Natural killer cell treated with Interleukin-12 subunit alpha and Interleukin-12 subunit beta and Interleukin-15 and Interleukin-18, amount 100 ng/mL, for 72 hours (primary cell): ENCODE measurements at regions not wholly inside any gene's neighbourhood (a gene's known extent, or its start where the extent isn't known, plus 50 kb on each side); places are given as distances from the start of the nearest gene placed in this dataset.
"Not testable (repeated sequence)": the region's sequence is repeated elsewhere in the genome, so short reads cannot be mapped to it uniquely, and the experiment has no call there.

ENCODE experiments used
- ATAC-seq, 2 donors: fragments of 150-1000 bp; cut with Tn5 transposase in 1 of 2; sonication (Bioruptor Pico), chemical (Tn5 transposase) in 1 of 2; 2 replicates each; pipeline ENCODE4 v1.10.0; 2021
- DNase-seq: peaks from one replicate; pipeline ENCODE4 v3.0.0; 2022; ENCODE audit warnings: low spot score
- H3K27ac Mint-ChIP-seq, 2 donors: 1 replicate in 1 of 2; 2 replicates in 1 of 2; pipeline ENCODE4 v1.8.0; 2022; ENCODE audit warnings: mixed read lengths in 2 of 2, mild to moderate bottlenecking in 1 of 2, moderate library complexity in 1 of 2
- H3K27me3 Mint-ChIP-seq, 2 donors: 1 replicate in 1 of 2; 2 replicates in 1 of 2; pipeline ENCODE4 v1.8.0; 2022; ENCODE audit warnings: mixed read lengths in 2 of 2
- H3K36me3 Mint-ChIP-seq: one replicate; pipeline ENCODE4 v1.8.0; 2022; ENCODE audit warnings: mixed read lengths
- H3K4me1 Mint-ChIP-seq, 2 donors: 1 replicate in 1 of 2; 2 replicates in 1 of 2; pipeline ENCODE4 v1.8.0; 2022; ENCODE audit warnings: low read depth in 2 of 2, mixed read lengths in 2 of 2, mild to moderate bottlenecking in 1 of 2
- H3K4me3 Mint-ChIP-seq: one replicate; pipeline ENCODE4 v1.8.0; 2022; ENCODE audit warnings: mixed read lengths
- H3K9me3 Mint-ChIP-seq: 2 replicates; pipeline ENCODE4 v1.8.0; 2022; ENCODE audit warnings: mixed read lengths

DNA sequence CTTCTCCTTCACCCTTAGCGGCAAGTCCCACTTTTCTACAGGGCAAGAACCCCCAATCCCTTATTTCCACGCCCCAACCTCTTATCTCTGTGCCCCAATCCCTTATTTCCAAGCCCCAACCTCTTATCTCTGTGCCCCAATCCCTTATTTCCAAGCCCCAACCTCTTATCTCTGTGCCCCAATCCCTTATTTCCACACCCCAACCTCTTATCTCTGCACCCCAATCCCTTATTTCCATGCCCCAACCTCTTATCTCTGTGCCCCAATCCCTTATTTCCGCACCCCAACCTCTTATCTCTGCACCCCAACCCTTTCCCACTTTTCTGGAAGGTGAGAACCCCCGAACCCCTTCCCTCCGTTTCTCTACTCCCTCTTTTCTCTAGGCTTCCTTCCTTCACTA, 116.1 kb upstream of the GJE1 start:
- H3K36me3 Mint-ChIP-seq, ATAC-seq, H3K27ac Mint-ChIP-seq, DNase-seq, H3K4me3 Mint-ChIP-seq, H3K9me3 Mint-ChIP-seq, H3K27me3 Mint-ChIP-seq: not testable (repeated sequence)
- H3K4me1 Mint-ChIP-seq = peaks cover 5 to 15% of the 10 kb centered on the region in 2 donors

DNA sequence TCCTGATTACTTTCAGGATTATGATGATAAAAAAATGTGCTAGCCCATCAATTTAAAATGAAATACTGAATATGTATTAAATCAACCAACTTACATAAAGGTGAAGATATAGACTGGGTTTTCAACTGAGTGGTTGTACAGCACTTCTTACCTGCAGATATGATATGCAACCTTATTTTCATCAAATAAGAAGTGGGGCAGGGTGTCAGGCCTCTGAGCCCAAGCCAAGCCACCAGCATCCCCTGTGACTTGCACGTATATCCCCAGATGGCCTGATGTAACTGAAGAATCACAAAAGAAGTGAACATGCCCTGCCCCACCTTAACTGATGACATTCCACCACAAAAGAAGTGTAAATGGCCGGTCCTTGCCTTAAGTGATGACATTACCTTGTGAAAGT, 117.3 kb upstream of the GJE1 start:
- not testable (repeated sequence) for H3K36me3 Mint-ChIP-seq, H3K27me3 Mint-ChIP-seq, DNase-seq, ATAC-seq, H3K4me3 Mint-ChIP-seq, H3K27ac Mint-ChIP-seq, H3K9me3 Mint-ChIP-seq
- peaks cover 5 to 15% of the 10 kb centered on the region in 2 donors for H3K4me1 Mint-ChIP-seq

DNA sequence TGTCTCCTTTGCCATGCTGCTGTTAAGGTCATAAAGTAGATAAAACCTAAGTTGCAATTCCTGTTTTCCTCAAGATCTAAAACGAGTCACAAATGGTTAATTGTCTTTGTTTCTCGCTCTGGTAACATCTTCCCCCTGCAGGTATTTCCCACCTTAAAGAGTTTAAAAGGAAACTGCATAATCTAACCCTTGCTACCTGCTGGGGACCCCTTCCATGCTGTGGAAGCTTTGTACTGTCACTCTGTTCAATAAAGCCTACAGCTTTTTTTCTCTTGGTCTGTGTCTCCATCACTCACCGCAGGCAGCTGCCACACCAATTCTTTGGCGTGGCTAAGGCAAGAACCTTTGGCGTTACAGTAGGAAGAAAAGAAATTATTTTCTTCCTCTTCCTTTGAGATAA, 117.7 kb upstream of the GJE1 start:
- H3K4me3 Mint-ChIP-seq = no peak overlapping the region
- H3K9me3 Mint-ChIP-seq = peaks cover 8% of the 10 kb centered on the region
- H3K27me3 Mint-ChIP-seq = no peaks in the 10 kb centered on the region
- DNase-seq (no peak), ATAC-seq (no peak)
- H3K36me3 Mint-ChIP-seq = no peaks in the 10 kb centered on the region
- peaks cover 5 to 15% of the 10 kb centered on the region in 2 donors for H3K4me1 Mint-ChIP-seq
- H3K27ac Mint-ChIP-seq = no peak overlapping the region

DNA sequence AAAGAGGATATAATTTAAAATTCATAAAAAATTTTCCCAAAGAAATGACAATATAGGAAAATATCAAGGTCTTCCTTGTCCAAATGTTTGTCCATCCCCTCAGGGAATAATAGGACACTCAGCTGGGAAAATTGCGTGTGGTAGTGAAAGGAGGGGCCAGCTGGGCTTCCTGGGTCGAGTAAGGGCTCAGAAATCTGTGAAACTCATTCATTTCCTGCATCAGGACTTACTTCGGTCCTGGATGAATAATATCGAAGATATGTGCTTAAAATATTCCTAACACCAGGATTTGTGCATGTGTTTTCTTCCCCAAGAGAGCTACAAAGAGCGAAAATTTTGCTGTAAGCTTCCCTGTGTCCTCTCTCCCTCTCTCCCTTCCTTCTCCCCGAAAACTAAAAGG, 118.2 kb upstream of the GJE1 start:
- H3K9me3 Mint-ChIP-seq = peaks cover 3% of the 10 kb centered on the region
- no peak overlapping the region for H3K27ac Mint-ChIP-seq
- ATAC-seq (no peak), DNase-seq (no peak)
- H3K4me3 Mint-ChIP-seq = no peak overlapping the region
- H3K4me1 Mint-ChIP-seq = peaks cover 5 to 15% of the 10 kb centered on the region in 2 donors
- H3K36me3 Mint-ChIP-seq = no peaks in the 10 kb centered on the region
- no peaks in the 10 kb centered on the region for H3K27me3 Mint-ChIP-seq

DNA sequence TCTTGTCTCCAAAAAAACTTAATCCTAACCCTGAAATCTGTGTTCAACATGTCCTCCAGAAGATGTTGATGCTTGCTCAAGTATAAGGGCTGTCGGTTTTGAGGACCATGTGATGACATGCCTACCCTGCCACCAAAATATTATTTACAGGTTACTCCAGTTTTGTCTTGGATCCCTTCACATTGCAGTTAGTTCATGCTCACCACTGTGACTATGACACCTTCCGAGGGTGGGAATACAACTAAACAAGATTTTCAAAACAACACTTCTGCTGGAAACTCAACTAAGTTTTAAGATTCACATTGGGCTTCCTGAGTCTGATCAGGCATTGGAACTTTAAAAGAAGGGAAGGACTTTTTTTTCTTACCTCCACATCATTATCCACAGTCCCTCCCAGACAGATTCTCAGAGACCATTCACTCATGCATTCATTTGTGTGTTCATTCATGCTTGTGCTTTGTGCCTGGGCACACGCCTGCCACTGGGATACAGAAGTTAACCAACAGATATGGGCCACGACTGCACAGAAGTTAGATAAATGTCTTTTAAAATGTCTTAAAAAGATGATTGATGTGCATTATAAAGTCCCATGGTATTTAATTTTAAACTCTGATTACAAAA, 118.7 kb upstream of the GJE1 start:
- H3K27me3 Mint-ChIP-seq = no peaks in the 10 kb centered on the region
- DNase-seq = no peak

DNA sequence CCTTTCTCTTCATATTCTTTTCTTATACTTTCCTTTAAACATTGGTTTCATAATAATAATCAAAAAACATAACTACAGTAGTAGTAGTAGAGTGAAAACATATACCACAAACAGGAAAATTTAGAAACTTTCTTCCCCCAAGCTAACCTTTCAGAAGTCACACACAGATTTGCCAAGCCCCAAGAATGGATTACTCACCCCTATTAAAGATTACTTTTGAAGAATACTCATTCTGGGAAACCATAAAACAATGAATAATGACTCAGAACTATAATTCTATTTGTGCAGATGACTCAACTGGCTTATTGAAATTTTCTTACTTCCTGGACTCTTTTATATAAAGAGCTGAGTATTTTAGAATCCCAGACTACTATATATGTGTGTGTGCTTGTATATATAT, 119.4 kb upstream of the GJE1 start:
- Mint-ChIP-seq H3K4me3 (peak overlapping the region; percentile 39), H3K27ac (peak overlapping the region; percentile 15 to 21), H3K27me3 (no peaks in the 10 kb centered on the region), H3K4me1 (peaks cover 5 to 15% of the 10 kb centered on the region in 2 donors), H3K36me3 (no peaks in the 10 kb centered on the region), H3K9me3 (no peaks in the 10 kb centered on the region)
- peak; percentile 65 to 78 for ATAC-seq
- no peak for DNase-seq

More for the DNA sequence above, 118.7 kb upstream of the GJE1 start:
- H3K36me3 Mint-ChIP-seq = no peaks in the 10 kb centered on the region
- H3K4me1 Mint-ChIP-seq = peaks cover 5 to 15% of the 10 kb centered on the region in 2 donors
- no peak overlapping the region for H3K27ac Mint-ChIP-seq
- no peaks in the 10 kb centered on the region for H3K9me3 Mint-ChIP-seq
- no peak for ATAC-seq
- H3K4me3 Mint-ChIP-seq = no peak overlapping the region

DNA sequence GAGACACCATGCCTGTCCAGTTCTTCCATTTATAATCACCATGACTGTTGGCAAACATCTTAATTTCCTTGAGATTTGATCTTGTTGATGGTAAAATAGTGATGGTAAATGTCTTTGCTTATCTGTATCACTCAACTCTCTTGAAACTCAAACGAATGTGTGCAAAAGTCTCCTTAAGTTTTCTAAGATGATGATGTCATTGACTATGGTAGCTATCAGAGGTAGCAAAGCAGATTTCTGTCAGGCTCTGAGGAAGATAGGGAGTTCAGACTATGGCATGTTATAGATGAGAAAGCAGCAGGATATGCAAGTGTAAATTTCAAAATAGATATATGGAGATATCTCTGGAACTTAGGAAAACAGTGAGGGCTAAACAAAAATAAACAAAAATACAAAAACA, 121.0 kb upstream of the GJE1 start:
- Mint-ChIP-seq H3K4me3 (no peak overlapping the region), H3K36me3 (no peaks in the 10 kb centered on the region), H3K27me3 (no peaks in the 10 kb centered on the region), H3K27ac (no peak overlapping the region), H3K4me1 (peaks cover 5 to 15% of the 10 kb centered on the region in 2 donors), H3K9me3 (no peaks in the 10 kb centered on the region)
- ATAC-seq (no peak), DNase-seq (no peak)

DNA sequence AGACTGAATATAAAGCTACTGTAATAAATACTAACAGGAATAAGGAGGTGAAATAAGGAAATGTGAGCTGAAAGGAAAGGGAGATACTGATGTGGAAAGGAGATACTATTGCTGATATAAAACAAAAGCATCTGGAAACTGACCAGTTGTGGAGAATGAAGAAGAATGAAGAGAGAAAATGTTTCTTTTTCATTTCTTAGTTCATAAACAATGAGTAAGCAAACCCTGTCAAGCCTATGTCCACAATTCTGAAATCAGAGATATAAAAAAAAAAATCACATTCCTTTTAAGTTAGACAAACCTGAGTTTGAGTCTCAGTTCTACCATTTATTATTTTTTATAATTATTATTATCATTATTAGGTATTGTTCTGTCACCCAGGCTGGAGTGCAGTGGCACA, 121.6 kb upstream of the GJE1 start:
- Mint-ChIP-seq H3K9me3 (no peaks in the 10 kb centered on the region), H3K27me3 (no peaks in the 10 kb centered on the region), H3K36me3 (no peaks in the 10 kb centered on the region), H3K4me1 (peaks cover 5 to 15% of the 10 kb centered on the region in 2 donors), H3K4me3 (no peak overlapping the region), H3K27ac (no peak overlapping the region)
- DNase-seq = no peak
- no peak for ATAC-seq

DNA sequence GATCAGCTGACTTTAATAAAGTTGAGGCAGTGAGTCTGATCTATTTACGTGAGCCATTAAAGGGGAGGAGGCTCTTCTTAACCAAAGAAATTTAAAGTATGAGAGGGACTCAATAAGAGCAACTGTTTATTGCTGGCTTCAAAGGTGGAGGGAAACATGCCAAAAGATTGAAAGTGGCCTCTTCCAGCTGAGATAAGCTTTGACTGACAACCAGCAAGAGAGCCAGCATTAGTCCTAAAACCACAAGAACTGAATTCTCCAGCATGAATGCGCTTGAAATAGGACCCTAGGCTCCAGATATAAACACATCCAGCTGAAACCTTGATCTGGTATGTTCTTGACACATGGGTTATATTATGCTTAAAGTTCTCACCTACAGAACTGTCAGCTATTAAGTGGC, 123.1 kb upstream of the GJE1 start:
- ATAC-seq = no peak
- DNase-seq = no peak
- H3K27me3 Mint-ChIP-seq = no peaks in the 10 kb centered on the region
- H3K4me3 Mint-ChIP-seq = no peak overlapping the region
- H3K4me1 Mint-ChIP-seq = peaks cover 5 to 11% of the 10 kb centered on the region in 2 donors
- no peak overlapping the region for H3K27ac Mint-ChIP-seq
- no peaks in the 10 kb centered on the region for H3K9me3 Mint-ChIP-seq
- H3K36me3 Mint-ChIP-seq = no peaks in the 10 kb centered on the region

DNA sequence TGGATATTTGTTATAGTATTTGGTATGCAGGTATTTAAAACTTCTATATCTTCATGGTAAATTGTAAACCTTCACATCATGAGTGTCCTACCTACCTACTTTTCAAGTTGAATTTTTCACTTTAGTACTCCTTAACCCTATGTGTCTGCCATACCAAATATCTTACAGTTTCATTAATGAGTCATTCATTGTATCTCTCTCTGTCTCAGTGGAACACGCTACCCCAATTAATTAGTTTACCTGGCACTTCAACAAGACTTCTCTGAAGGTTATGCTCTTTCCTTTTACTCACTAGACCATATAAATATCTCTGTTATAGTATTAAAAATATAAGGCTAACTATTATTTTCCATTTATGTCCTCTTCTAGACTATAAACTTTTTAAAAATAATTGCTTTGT, 123.9 kb upstream of the GJE1 start:
- Mint-ChIP-seq H3K27ac (no peak overlapping the region), H3K9me3 (no peaks in the 10 kb centered on the region), H3K4me3 (no peak overlapping the region), H3K36me3 (no peaks in the 10 kb centered on the region), H3K27me3 (no peaks in the 10 kb centered on the region), H3K4me1 (peaks cover 5 to 6% of the 10 kb centered on the region in 2 donors)
- DNase-seq = no peak
- no peak for ATAC-seq

DNA sequence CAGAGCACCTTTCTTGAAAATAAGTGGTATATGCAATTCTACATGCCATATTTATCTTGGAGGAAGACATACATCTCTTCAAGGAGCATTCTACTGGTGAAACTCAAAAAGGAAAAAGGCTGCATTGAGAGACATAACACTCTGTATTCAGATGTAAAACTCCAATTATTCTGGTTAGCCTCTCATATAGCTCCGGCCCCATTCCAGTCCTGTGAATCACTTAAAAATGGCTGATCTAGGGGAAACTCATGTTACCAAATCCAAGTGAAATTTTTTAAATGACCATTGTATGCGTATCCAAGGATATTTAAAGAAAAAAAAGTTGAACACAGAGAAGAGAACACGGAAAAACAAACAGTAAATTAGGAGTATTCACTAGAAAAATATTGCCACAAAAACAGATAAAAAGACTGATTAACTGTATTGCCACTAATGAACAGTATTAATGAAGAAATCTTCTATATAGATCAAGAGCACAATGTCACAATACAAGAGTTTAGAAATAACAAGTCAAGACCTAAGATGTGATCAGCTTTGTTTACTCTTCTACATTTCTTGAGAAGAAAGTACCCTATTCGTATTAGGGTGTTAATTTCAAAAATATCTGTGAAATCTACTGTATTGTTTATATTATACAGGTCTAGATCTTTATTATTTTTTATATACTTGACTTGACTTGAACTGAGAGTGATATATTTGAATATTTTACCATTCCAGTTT, 124.5 kb upstream of the GJE1 start:
- no peaks in the 10 kb centered on the region for H3K36me3 Mint-ChIP-seq
- no peak overlapping the region for H3K27ac Mint-ChIP-seq
- no peak for DNase-seq
- ATAC-seq = no peak
- peaks cover under 1% of the 10 kb centered on the region for H3K9me3 Mint-ChIP-seq
- no peak overlapping the region for H3K4me3 Mint-ChIP-seq
- peaks cover 2 to 4% of the 10 kb centered on the region in 2 donors for H3K4me1 Mint-ChIP-seq
- no peaks in the 10 kb centered on the region for H3K27me3 Mint-ChIP-seq

DNA sequence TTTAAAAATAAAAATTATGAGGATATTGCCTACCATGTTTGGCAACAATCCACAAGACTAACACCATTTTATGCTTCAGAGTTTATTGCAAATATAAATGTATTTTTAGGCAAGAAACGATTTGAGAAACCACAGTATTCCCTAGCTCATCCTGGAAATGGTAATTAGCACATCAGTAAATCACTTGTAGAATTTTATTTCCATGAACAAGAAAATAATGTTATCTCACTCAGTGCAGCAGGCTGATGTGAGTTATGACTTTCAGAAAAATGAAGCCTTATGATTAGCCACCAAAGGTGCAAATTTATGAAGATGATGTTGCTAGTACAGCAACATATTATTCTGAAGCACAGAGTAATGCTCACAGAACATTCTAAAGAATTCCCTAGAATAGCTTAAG, 127.7 kb upstream of the GJE1 start:
- H3K4me3 Mint-ChIP-seq = no peak overlapping the region
- H3K27me3 Mint-ChIP-seq = no peaks in the 10 kb centered on the region
- H3K4me1 Mint-ChIP-seq = no peaks in the 10 kb centered on the region
- DNase-seq = no peak
- peaks cover 8% of the 10 kb centered on the region for H3K9me3 Mint-ChIP-seq
- H3K36me3 Mint-ChIP-seq = no peaks in the 10 kb centered on the region
- H3K27ac Mint-ChIP-seq = no peak overlapping the region
- no peak for ATAC-seq

DNA sequence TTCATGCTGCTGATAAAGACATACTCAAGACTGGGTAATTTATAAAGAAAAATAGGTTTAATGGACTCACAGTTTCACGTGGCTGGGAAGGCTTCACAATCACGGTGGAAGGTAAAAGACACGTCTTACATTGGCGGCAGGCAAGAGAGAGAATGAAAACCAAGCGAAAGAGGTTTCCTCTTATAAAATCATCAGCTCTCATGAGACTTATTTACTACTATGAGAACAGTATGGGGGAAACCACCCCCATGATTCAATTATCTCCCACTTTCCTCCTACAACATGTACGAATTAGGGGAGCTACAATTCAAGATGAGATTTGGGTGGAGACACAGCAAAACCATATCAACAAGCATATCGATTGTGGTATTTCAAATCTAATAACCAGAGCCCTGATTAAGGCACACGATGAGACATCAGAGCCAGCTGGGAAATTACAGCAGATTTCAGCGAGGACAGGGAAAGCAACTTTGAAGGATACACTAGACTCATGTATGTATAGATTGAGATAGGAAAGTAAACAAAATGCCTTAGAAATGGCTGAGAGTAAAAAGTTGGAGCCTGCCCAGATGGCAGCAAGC, 129.8 kb upstream of the GJE1 start:
- no peaks in the 10 kb centered on the region for H3K4me1 Mint-ChIP-seq

DNA sequence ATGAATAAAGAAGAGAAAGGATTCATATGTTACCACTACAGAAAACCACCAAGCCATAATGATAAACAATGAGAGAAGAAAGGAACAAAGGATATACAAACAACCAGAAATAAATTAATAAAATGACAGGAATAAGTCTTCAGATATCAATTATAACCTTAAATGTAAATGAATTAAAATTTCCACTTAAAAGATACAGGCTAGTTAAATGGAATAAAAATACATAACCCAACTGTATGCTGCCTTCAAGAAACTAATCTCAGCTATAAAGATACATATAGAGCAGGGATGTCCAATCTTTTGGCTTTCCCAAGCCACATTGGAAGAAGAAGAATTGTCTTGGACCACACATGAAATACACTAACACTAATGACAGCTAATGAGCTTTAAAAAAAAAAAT, 135.9 kb upstream of the GJE1 start:
- Mint-ChIP-seq H3K4me3 (no peak overlapping the region), H3K27me3 (no peaks in the 10 kb centered on the region), H3K4me1 (no peaks in the 10 kb centered on the region), H3K27ac (no peak overlapping the region), H3K9me3 (peaks cover 24% of the 10 kb centered on the region), H3K36me3 (peaks cover 22% of the 10 kb centered on the region)
- ATAC-seq (no peak), DNase-seq (no peak)

More for the DNA sequence above, 129.8 kb upstream of the GJE1 start:
- no peaks in the 10 kb centered on the region for H3K27me3 Mint-ChIP-seq
- no peak for DNase-seq
- H3K9me3 Mint-ChIP-seq = peaks cover 18% of the 10 kb centered on the region
- no peak overlapping the region for H3K4me3 Mint-ChIP-seq
- peaks cover 11% of the 10 kb centered on the region for H3K36me3 Mint-ChIP-seq
- H3K27ac Mint-ChIP-seq = no peak overlapping the region
- ATAC-seq = no peak
